ENCODE measurements at regions not wholly inside any gene's neighbourhood (a gene's known extent, or its start where the extent isn't known, plus 50 kb on each side); places are given as distances from the start of the nearest gene placed in this dataset.

GRCh38 chr13:36493046-36493445, 60.8 kb downstream of the CCNA1 start:
- DNase-seq: no peak

- DNase-seq: no peak
These were observed 63.1 kb downstream of the CCNA1 start for GRCh38 chr13:36495431-36495830.

- no peak for DNase-seq
These were observed 77.1 kb downstream of the CCNA1 start for GRCh38 chr13:36509369-36509768.

- DNase-seq: no peak
These were observed 80.5 kb downstream of the CCNA1 start for GRCh38 chr13:36512771-36513170.

GRCh38 chr13:36513266-36513665, 81.0 kb downstream of the CCNA1 start:
- DNase-seq: peak in 2 of 3 donors; percentile 21 to 67

- no peak for DNase-seq
These were observed 83.2 kb downstream of the CCNA1 start for GRCh38 chr13:36515466-36515865.

- DNase-seq: no peak
These were observed 83.9 kb downstream of the CCNA1 start for GRCh38 chr13:36516225-36516624.

GRCh38 chr13:36518707-36519106, 86.4 kb downstream of the CCNA1 start:
- no peak for DNase-seq

- no peak for DNase-seq
These were observed 87.1 kb downstream of the CCNA1 start for GRCh38 chr13:36519432-36519831.

- no peak for DNase-seq
These were observed 87.8 kb downstream of the CCNA1 start for GRCh38 chr13:36520111-36520510.

- no peak for DNase-seq
These were observed 94.6 kb downstream of the CCNA1 start for GRCh38 chr13:36526897-36527296.

- DNase-seq: no peak
These were observed 95.8 kb downstream of the CCNA1 start for GRCh38 chr13:36528105-36528504.

GRCh38 chr13:36530050-36530789, 97.9 kb downstream of the CCNA1 start:
- DNase-seq: peak; percentile 59 to 63 (median 62)

- no peak for DNase-seq
These were observed 98.7 kb downstream of the CCNA1 start for GRCh38 chr13:36530861-36531590.

- DNase-seq: peak in 2 of 3 donors; percentile 21 to 54
These were observed 99.6 kb downstream of the CCNA1 start for GRCh38 chr13:36531746-36532486.

GRCh38 chr13:36533806-36534205, 101.5 kb downstream of the CCNA1 start:
- no peak for DNase-seq

- DNase-seq: no peak
These were observed 104.3 kb downstream of the CCNA1 start for GRCh38 chr13:36536546-36536945.

GRCh38 chr13:36543671-36544070, 111.4 kb downstream of the CCNA1 start:
- DNase-seq: no peak

GRCh38 chr13:36548129-36548528, 115.8 kb downstream of the CCNA1 start:
- peak in 1 of 3 donors; percentile 19 for DNase-seq

- DNase-seq: no peak
These were observed 116.9 kb downstream of the CCNA1 start for GRCh38 chr13:36549126-36549702.

GRCh38 chr13:36549755-36550154, 117.5 kb downstream of the CCNA1 start:
- DNase-seq: peak in 2 of 3 donors; percentile 27 to 69

- no peak for DNase-seq
These were observed 117.9 kb downstream of the CCNA1 start for GRCh38 chr13:36550177-36550576.

Data from muscle of back (tissue), 3 donors.